WTC11 (cell line): ENCODE measurements at regions not wholly inside any gene's neighbourhood (a gene's known extent, or its start where the extent isn't known, plus 50 kb on each side); places are given as distances from the start of the nearest gene placed in this dataset.

ENCODE experiments used
- ATAC-seq: fragments of 200-7000 bp; cut with Tn5 transposase; 2 replicates; pipeline ENCODE4 v1.10.0; 2021; ENCODE audit warnings: mild to moderate bottlenecking, moderate library complexity
- CTCF ChIA-PET: fragments of 300-600 bp; sonication (Branson Sonifier 250); formaldehyde crosslinking; loops from one replicate; lab custom pipeline; 2021; ENCODE audit warnings: antibody characterized with exemption; lab: Charles Lee
- POLR2A ChIA-PET: fragments of 350-600 bp; sonication (Branson Sonifier 250); formaldehyde crosslinking; loops from one replicate; lab custom pipeline; 2021; ENCODE audit warnings: antibody characterized with exemption; lab: Charles Lee
- DNase-seq: peaks from one replicate; pipeline ENCODE4 v3.0.0; 2021; ENCODE audit warnings: low spot score
- H3K27ac Mint-ChIP-seq: 2 replicates; pipeline ENCODE4 v1.8.0; 2021; ENCODE audit warnings: mixed read lengths
- H3K27me3 Mint-ChIP-seq: 2 replicates; pipeline ENCODE4 v1.8.0; 2021; ENCODE audit warnings: low read depth, mild to moderate bottlenecking, moderate library complexity, mixed read lengths
- H3K36me3 Mint-ChIP-seq: 2 replicates; pipeline ENCODE4 v1.8.0; 2021; ENCODE audit warnings: mixed read lengths
- H3K4me1 Mint-ChIP-seq: 2 replicates; pipeline ENCODE4 v1.8.0; 2022; ENCODE audit warnings: mixed read lengths
- H3K4me3 Mint-ChIP-seq: 2 replicates; pipeline ENCODE4 v1.8.0; 2021; ENCODE audit warnings: mild to moderate bottlenecking, moderate library complexity, mixed read lengths
- H3K9me3 Mint-ChIP-seq: 2 replicates; pipeline ENCODE4 v1.8.0; 2021; ENCODE audit warnings: mixed read lengths
- ATF6 ChIP-seq: sonication (generic); formaldehyde crosslinking; IDR thresholded peaks from 2 replicates; pipeline ENCODE4 v1.8.1; 2023; ENCODE audit warnings: mild to moderate bottlenecking, missing genetic modification reagents
- ETV6 ChIP-seq: sonication (generic); formaldehyde crosslinking; IDR thresholded peaks from 2 replicates; pipeline ENCODE4 v1.8.1; 2022; ENCODE audit warnings: mild to moderate bottlenecking, missing genetic modification reagents
- FOXJ3 ChIP-seq: sonication (generic); formaldehyde crosslinking; IDR thresholded peaks from 2 replicates; pipeline ENCODE4 v1.9.0; 2021; ENCODE audit warnings: missing genetic modification reagents, mild to moderate bottlenecking, borderline replicate concordance
- FOXP1 ChIP-seq: sonication (generic); formaldehyde crosslinking; IDR thresholded peaks from 2 replicates; pipeline ENCODE4 v1.8.0; 2022; ENCODE audit warnings: missing genetic modification reagents, mild to moderate bottlenecking, moderate library complexity, borderline replicate concordance
- JAZF1 ChIP-seq: fragments of 250-450 bp; sonication (Bioruptor Pico); IDR thresholded peaks from 2 replicates; pipeline ENCODE4 v1.9.0; 2021; ENCODE audit warnings: moderate library complexity, mild to moderate bottlenecking, inconsistent platforms
- MYBL2 ChIP-seq: sonication (generic); formaldehyde crosslinking; IDR thresholded peaks from 2 replicates; pipeline ENCODE4 v1.8.1; 2023; ENCODE audit warnings: mild to moderate bottlenecking, moderate library complexity, missing genetic modification reagents
- NFATC4 ChIP-seq: fragments of 250-450 bp; sonication (Bioruptor Pico); IDR thresholded peaks from 2 replicates; pipeline ENCODE4 v1.9.0; 2021; ENCODE audit warnings: mild to moderate bottlenecking
- NFE2L1 ChIP-seq: sonication (generic); formaldehyde crosslinking; IDR thresholded peaks from 2 replicates; pipeline ENCODE4 v1.8.1; 2023; ENCODE audit warnings: missing genetic modification reagents
- OVOL2 ChIP-seq: fragments of 250-450 bp; sonication (Bioruptor Pico); IDR thresholded peaks from 2 replicates; pipeline ENCODE4 v1.9.0; 2021; ENCODE audit warnings: mild to moderate bottlenecking, borderline replicate concordance
- PRDM15 ChIP-seq: sonication (generic); formaldehyde crosslinking; IDR thresholded peaks from 2 replicates; pipeline ENCODE4 v1.8.0; 2022; ENCODE audit warnings: missing genetic modification reagents
- PRRX2 ChIP-seq: fragments of 250-450 bp; sonication (Bioruptor Pico); IDR thresholded peaks from 2 replicates; pipeline ENCODE4 v1.8.0; 2021; ENCODE audit warnings: mild to moderate bottlenecking
- RORB ChIP-seq: fragments of 250-450 bp; sonication (Bioruptor Pico); IDR thresholded peaks from 2 replicates; pipeline ENCODE4 v1.9.0; 2021; ENCODE audit warnings: mild to moderate bottlenecking
- TCF7 ChIP-seq: sonication (generic); formaldehyde crosslinking; IDR thresholded peaks from 2 replicates; pipeline ENCODE4 v1.8.0; 2022; ENCODE audit warnings: mild to moderate bottlenecking, low read depth, missing genetic modification reagents, moderate library complexity
- ZBTB21 ChIP-seq: sonication (generic); formaldehyde crosslinking; IDR thresholded peaks from 2 replicates; pipeline ENCODE4 v1.8.1; 2023; ENCODE audit warnings: mild to moderate bottlenecking, missing genetic modification reagents, borderline replicate concordance
- ZNF121 ChIP-seq: sonication (generic); formaldehyde crosslinking; IDR thresholded peaks from 2 replicates; pipeline ENCODE4 v1.8.0; 2023; ENCODE audit warnings: missing genetic modification reagents
- ZNF138 ChIP-seq: sonication (generic); formaldehyde crosslinking; conservative IDR thresholded peaks from 2 replicates; pipeline ENCODE4 v1.8.1; 2022; ENCODE audit warnings: mild to moderate bottlenecking, moderate library complexity, missing genetic modification reagents
- ZNF317 ChIP-seq: sonication (generic); formaldehyde crosslinking; IDR thresholded peaks from 2 replicates; pipeline ENCODE4 v1.8.1; 2023; ENCODE audit warnings: low read depth, mild to moderate bottlenecking, moderate library complexity, missing genetic modification reagents, borderline replicate concordance
- ZNF425 ChIP-seq: fragments of 250-450 bp; sonication (Bioruptor Pico); conservative IDR thresholded peaks from 2 replicates; pipeline ENCODE4 v1.9.0; 2021; ENCODE audit warnings: mild to moderate bottlenecking

DNA sequence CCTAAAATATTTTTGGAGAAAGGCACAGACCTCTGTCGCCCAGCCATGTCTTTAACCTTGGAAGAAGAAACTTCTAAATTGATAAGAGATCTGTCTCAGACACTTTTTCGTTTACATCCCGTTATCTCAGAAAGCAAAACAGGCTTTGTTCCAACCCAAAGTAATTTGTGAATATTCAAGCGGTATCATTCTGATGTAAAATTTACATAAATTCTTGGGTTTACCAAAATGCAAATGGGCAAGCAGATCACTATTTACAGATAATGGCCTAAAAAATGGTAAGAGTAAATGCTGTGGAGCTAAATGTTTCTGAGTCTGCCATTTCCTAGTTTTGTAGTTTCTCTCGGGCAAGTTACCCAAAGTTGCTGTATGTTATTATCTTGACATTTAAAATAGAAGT, 101.9 kb upstream of the VPREB1 start:
- ATAC-seq: no peak

More for the DNA sequence above, 101.9 kb upstream of the VPREB1 start:
- Mint-ChIP-seq H3K4me3 (no peak overlapping the region), H3K36me3 (0 out of 2 replicates have a peak, but pooled peaks cover 3% of the 10 kb centered on the region), H3K27me3 (peaks cover 94% of the 10 kb centered on the region), H3K4me1 (peaks cover 17% of the 10 kb centered on the region), H3K9me3 (peaks cover 5% of the 10 kb centered on the region; the same call in 1 of the 2 replicates), H3K27ac (no peak overlapping the region)
- CTCF ChIA-PET: interaction anchor here (0.9 to 2.6 kb wide), 5 partner anchors 14 to 170 kb away, joined by 3 to 6 read pairs (median 4); no protein-coding TSS in a partner anchor
- no peak for TF ChIP-seq ZNF121 (CRISPR knock-in tag)
- TF ChIP-seq PRDM15: no peak
- TF ChIP-seq NFATC4 (CRISPR knock-in tag): no peak
- no peak for TF ChIP-seq TCF7 (CRISPR knock-in tag)
- no peak for TF ChIP-seq ZNF138
- no peak for TF ChIP-seq NFE2L1 (CRISPR knock-in tag)
- TF ChIP-seq ETV6 (CRISPR knock-in tag): no peak
- no peak for TF ChIP-seq ZBTB21 (CRISPR knock-in tag)
- TF ChIP-seq PRRX2 (CRISPR knock-in tag): no peak
- TF ChIP-seq ZNF317: no peak
- no peak for TF ChIP-seq ZNF425
- no peak for TF ChIP-seq OVOL2 (CRISPR knock-in tag)
- no peak for TF ChIP-seq FOXP1 (CRISPR knock-in tag)
- no peak for TF ChIP-seq JAZF1 (CRISPR knock-in tag)
- TF ChIP-seq FOXJ3 (CRISPR knock-in tag): no peak
- no peak for TF ChIP-seq ATF6 (CRISPR knock-in tag)
- TF ChIP-seq MYBL2: no peak
- TF ChIP-seq RORB: no peak
- DNase-seq: no peak
- POLR2A ChIA-PET: no interaction called here
